HPDE6-E6E7 (cell line): ENCODE measurements at regions not wholly inside any gene's neighbourhood (a gene's known extent, or its start where the extent isn't known, plus 50 kb on each side); places are given as distances from the start of the nearest gene placed in this dataset.
"Not testable (repeated sequence)": the region's sequence is repeated elsewhere in the genome, so short reads cannot be mapped to it uniquely, and the experiment has no call there.

ENCODE experiments used
- DNase-seq: peaks from one replicate; pipeline ENCODE4 v3.0.0; 2011; ENCODE audit warnings: missing footprints; ENCODE audit errors: extremely low spot score

- no peak for DNase-seq
These were observed 65.1 kb downstream of the SPRY4 start for GRCh38 chr5:142259758-142260157.

GRCh38 chr5:142255831-142256230 lies 69.0 kb downstream of the SPRY4 start:
- no peak for DNase-seq

- no peak for DNase-seq
These were observed 70.4 kb downstream of the SPRY4 start for GRCh38 chr5:142254431-142254830.

GRCh38 chr5:142253938-142254337 lies 70.9 kb downstream of the SPRY4 start:
- DNase-seq, result no peak

- DNase-seq, result no peak
These were observed 74.7 kb downstream of the SPRY4 start for GRCh38 chr5:142250119-142250518.

- no peak for DNase-seq
These were observed 75.9 kb downstream of the SPRY4 start for GRCh38 chr5:142248853-142249462.

- peak; percentile 70 for DNase-seq
These were observed 78.6 kb downstream of the SPRY4 start for GRCh38 chr5:142246258-142246657.

- no peak for DNase-seq
These were observed 79.0 kb downstream of the SPRY4 start for GRCh38 chr5:142245786-142246185.

GRCh38 chr5:142244440-142244839 lies 80.4 kb downstream of the SPRY4 start:
- no peak for DNase-seq

- DNase-seq, result no peak
These were observed 82.5 kb downstream of the SPRY4 start for GRCh38 chr5:142242272-142242671.

GRCh38 chr5:142239394-142240159 lies 85.2 kb downstream of the SPRY4 start:
- DNase-seq, result no peak

- DNase-seq, result no peak
These were observed 87.1 kb downstream of the SPRY4 start for GRCh38 chr5:142237707-142238106.

GRCh38 chr5:142236673-142237290 lies 88.0 kb downstream of the SPRY4 start:
- not testable (repeated sequence) for DNase-seq

- no peak for DNase-seq
These were observed 88.8 kb downstream of the SPRY4 start for GRCh38 chr5:142235870-142236672.

GRCh38 chr5:142235050-142235797 lies 89.6 kb downstream of the SPRY4 start:
- DNase-seq, result no peak

GRCh38 chr5:142233083-142234032 lies 91.5 kb downstream of the SPRY4 start:
- DNase-seq, result no peak

GRCh38 chr5:142230949-142231348 lies 93.9 kb downstream of the SPRY4 start:
- not testable (repeated sequence) for DNase-seq

- DNase-seq, result no peak
These were observed 99.7 kb downstream of the SPRY4 start for GRCh38 chr5:142225141-142225540.

- no peak for DNase-seq
These were observed 101.8 kb downstream of the SPRY4 start for GRCh38 chr5:142222866-142223558.
